ENCODE measurements at regions not wholly inside any gene's neighbourhood (a gene's known extent, or its start where the extent isn't known, plus 50 kb on each side); places are given as distances from the start of the nearest gene placed in this dataset.

- Histone ChIP-seq H4K20me1 (ENCODE audit: insufficient read depth) (no peaks in the 10 kb centered on the region), H3K79me2 (ENCODE audit: insufficient read depth, low read length) (no peaks in the 10 kb centered on the region), H3K36me3 (ENCODE audit: control insufficient read depth in 1 of 2, insufficient read depth in 2 of 2, low read length in 2 of 2) (no peaks in the 10 kb centered on the region), H3K27ac (ENCODE audit: low read depth, low read length) (no peak overlapping the region), H3K4me3 (replicated peaks in 1 of 2; ENCODE audit: low read depth in 1 of 2, low read length in 2 of 2) (no peak overlapping the region), H3K4me2 (ENCODE audit: low read length) (no peak overlapping the region), H3K27me3 (ENCODE audit: insufficient read depth, low read length) (peaks cover 17% of the 10 kb centered on the region; the same call in 1 of the 2 replicates), H2AFZ (ENCODE audit: low read depth, low read length, poor library complexity, severe bottlenecking) (no peak overlapping the region), H3K9ac (ENCODE audit: low read length) (no peak overlapping the region), H3K4me1 (ENCODE audit: control insufficient read depth in 1 of 2, insufficient read depth in 2 of 2, low read length in 2 of 2) (no peaks in the 10 kb centered on the region), H3K9me2 (ENCODE audit: insufficient read depth) (no peaks in the 10 kb centered on the region), H3K9me3 (ENCODE audit: control insufficient read depth in 1 of 2, insufficient read depth in 1 of 2, low read depth in 1 of 2, low read length in 2 of 2) (no peaks in the 10 kb centered on the region)
- no peak for TF ChIP-seq CTCF (IDR thresholded peaks at IDR 0.05 in 2 of 3, conservative IDR thresholded peaks at IDR 0.05 in 1 of 3; ENCODE audit: borderline replicate concordance in 1 of 3, insufficient read depth in 1 of 3, low read depth in 2 of 3, low read length in 2 of 3)
- TF ChIP-seq RAD21 (IDR thresholded peaks at IDR 0.05; ENCODE audit: low read depth), result no peak
- no peak for TF ChIP-seq EZH2 (IDR thresholded peaks at IDR 0.05)
- TF ChIP-seq SRF (IDR thresholded peaks at IDR 0.05; ENCODE audit: low read depth), result no peak
- no TSS peak for BruUV-seq (replicated peaks)
- ChIA-PET RAD21 (ENCODE audit: low non-redundant PET in 1 of 2, low total read pairs in 2 of 2, uncharacterized antibody in 2 of 2, unreplicated experiment in 2 of 2) (no interaction called here), CTCF (no interaction called here), POLR2A (no interaction called here)
- DNase-seq (ENCODE audit: low read depth, low spot score), result no peak
- ATAC-seq, result no peak
- intact Hi-C loops (cut with micrococcal nuclease), result no loop called here
Observed at GRCh38 chr13:112251930-112252585, 124.1 kb upstream of the SPACA7 start.

GRCh38 chr13:112252804-112253590, 123.2 kb upstream of the SPACA7 start:
- H3K9me3 ChIP-seq (ENCODE audit: control insufficient read depth in 1 of 2, insufficient read depth in 1 of 2, low read depth in 1 of 2, low read length in 2 of 2), result no peaks in the 10 kb centered on the region
- TF ChIP-seq ZNF274 (IDR thresholded peaks at IDR 0.05; ENCODE audit: low read depth, low read length) (no peak), CEBPB (IDR thresholded peaks at IDR 0.05; ENCODE audit: low read depth) (no peak), ELF1 (IDR thresholded peaks at IDR 0.05; ENCODE audit: borderline replicate concordance, low read depth) (no peak)
- ATAC-seq (no peak), DNase-seq (ENCODE audit: low read depth, low spot score) (no peak)
- no peak overlapping the region for H3K4me2 ChIP-seq (ENCODE audit: low read length)
- ChIA-PET RAD21 (ENCODE audit: low non-redundant PET in 1 of 2, low total read pairs in 2 of 2, uncharacterized antibody in 2 of 2, unreplicated experiment in 2 of 2) (no interaction called here), POLR2A (no interaction called here), CTCF (no interaction called here)
- H3K79me2 ChIP-seq (ENCODE audit: insufficient read depth, low read length), result no peaks in the 10 kb centered on the region
- H3K27ac ChIP-seq (ENCODE audit: low read depth, low read length), result no peak overlapping the region
- no peaks in the 10 kb centered on the region for H4K20me1 ChIP-seq (ENCODE audit: insufficient read depth)
- intact Hi-C loops (cut with micrococcal nuclease), result no loop called here
- H3K9ac ChIP-seq (ENCODE audit: low read length), result no peak overlapping the region
- H3K36me3 ChIP-seq (ENCODE audit: control insufficient read depth in 1 of 2, insufficient read depth in 2 of 2, low read length in 2 of 2), result no peaks in the 10 kb centered on the region
- H3K27me3 ChIP-seq (ENCODE audit: insufficient read depth, low read length), result peaks cover 17% of the 10 kb centered on the region
- H3K4me1 ChIP-seq (ENCODE audit: control insufficient read depth in 1 of 2, insufficient read depth in 2 of 2, low read length in 2 of 2), result no peaks in the 10 kb centered on the region
- no peak overlapping the region for H3K4me3 ChIP-seq (replicated peaks in 1 of 2; ENCODE audit: low read depth in 1 of 2, low read length in 2 of 2)
- no peaks in the 10 kb centered on the region for H3K9me2 ChIP-seq (ENCODE audit: insufficient read depth)
- no TSS peak for BruUV-seq (replicated peaks)
- no peak overlapping the region for H2AFZ ChIP-seq (ENCODE audit: low read depth, low read length, poor library complexity, severe bottlenecking)
